AG04450 (cell line): ENCODE measurements at regions not wholly inside any gene's neighbourhood (a gene's known extent, or its start where the extent isn't known, plus 50 kb on each side); places are given as distances from the start of the nearest gene placed in this dataset.

Experiments used
- CTCF ChIA-PET: fragments of 300-600, 350-600 bp; formaldehyde crosslinking; extraction: SDS; loops from one replicate; lab custom pipeline; 2022; ENCODE audit warnings: antibody characterized with exemption, inconsistent platforms; lab: Charles Lee
- POLR2A ChIA-PET: fragments of 350-600 bp; formaldehyde crosslinking; extraction: SDS; loops from one replicate; lab custom pipeline; 2021; ENCODE audit warnings: antibody characterized with exemption, inconsistent platforms; lab: Yijun Ruan, JAX
- DNase-seq: peaks from one replicate; pipeline ENCODE4 v3.0.0-alpha.2; 2011; ENCODE audit warnings: low read depth, low spot score
- H3K27ac ChIP-seq: one replicate; pipeline ENCODE4 v1.5.1; 2012; ENCODE audit warnings: low read depth, low read length, control low read depth
- H3K27me3 ChIP-seq: one replicate; pipeline ENCODE4 v1.6.0; 2012; ENCODE audit warnings: low read length; ENCODE audit not compliant: control insufficient read depth, insufficient read depth
- H3K4me3 ChIP-seq: 2 replicates; pipeline ENCODE4 v1.5.1; 2011; ENCODE audit warnings: mild to moderate bottlenecking, low read depth, low read length, control low read depth
- H3K9me3 ChIP-seq: 2 replicates; pipeline ENCODE4 v1.5.1; 2012; ENCODE audit warnings: low read length; ENCODE audit not compliant: control insufficient read depth, insufficient read depth
- CTCF ChIP-seq: IDR thresholded peaks from 2 replicates; pipeline ENCODE4 v1.5.1; 2011; ENCODE audit warnings: low read depth, low read length, control low read depth, inconsistent platforms

- H3K27me3 ChIP-seq, result no peaks in the 10 kb centered on the region
- peaks cover 6% of the 10 kb centered on the region; the same call in 1 of the 2 replicates for H3K9me3 ChIP-seq
- POLR2A ChIA-PET, result no interaction called here
- no peak for TF ChIP-seq CTCF
- CTCF ChIA-PET, result interaction anchor here (0.5 kb wide), 1 partner anchor 26 kb away, joined by 3 read pairs; no protein-coding TSS in a partner anchor
- no peak overlapping the region for H3K4me3 ChIP-seq
- no peak overlapping the region for H3K27ac ChIP-seq
- DNase-seq, result no peak
These were observed 98.7 kb downstream of the QPCT start for GRCh38 chr2:37443082-37443481.

GRCh38 chr2:37447446-37447845 is 103.0 kb downstream of the QPCT start:
- H3K27ac ChIP-seq, result no peak overlapping the region
- no peaks in the 10 kb centered on the region for H3K9me3 ChIP-seq
- H3K4me3 ChIP-seq, result no peak overlapping the region
- ChIA-PET POLR2A (no interaction called here), CTCF (no interaction called here)
- no peak for DNase-seq
- TF ChIP-seq CTCF, result no peak
- H3K27me3 ChIP-seq, result no peaks in the 10 kb centered on the region

- H3K27me3 ChIP-seq, result no peaks in the 10 kb centered on the region
- CTCF ChIA-PET, result no interaction called here
- DNase-seq, result no peak
- H3K9me3 ChIP-seq, result no peaks in the 10 kb centered on the region
- TF ChIP-seq CTCF, result no peak
- H3K4me3 ChIP-seq, result no peak overlapping the region
- H3K27ac ChIP-seq, result no peak overlapping the region
- POLR2A ChIA-PET, result no interaction called here
These were observed 104.1 kb downstream of the QPCT start for GRCh38 chr2:37448342-37449120.

GRCh38 chr2:37449761-37450296 is 105.4 kb downstream of the QPCT start:
- no peak overlapping the region for H3K4me3 ChIP-seq
- ChIA-PET POLR2A (interaction anchor here (0.6 kb wide), 1 partner anchor 73 kb away, joined by 5 read pairs; no protein-coding TSS in a partner anchor), CTCF (interaction anchor here (0.7 to 1.0 kb wide), 2 partner anchors 35 to 441 kb away, joined by 3 to 4 read pairs; no protein-coding TSS in a partner anchor)
- no peak overlapping the region for H3K27ac ChIP-seq
- no peak for DNase-seq
- H3K27me3 ChIP-seq, result no peaks in the 10 kb centered on the region
- no peak for TF ChIP-seq CTCF
- H3K9me3 ChIP-seq, result no peaks in the 10 kb centered on the region

- Histone ChIP-seq H3K27me3 (no peaks in the 10 kb centered on the region), H3K9me3 (no peaks in the 10 kb centered on the region), H3K4me3 (no peak overlapping the region), H3K27ac (no peak overlapping the region)
- ChIA-PET CTCF (interaction anchor here (0.7 kb wide), 1 partner anchor 170 kb away, joined by 4 read pairs; no protein-coding TSS in a partner anchor), POLR2A (interaction anchor here (0.6 kb wide), 1 partner anchor 298 kb away, joined by 3 read pairs; no protein-coding TSS in a partner anchor)
- TF ChIP-seq CTCF, result no peak
- DNase-seq, result no peak
These were observed 108.6 kb downstream of the QPCT start for GRCh38 chr2:37453027-37453426.
